Fibroblast of skin of scalp (primary cell): ENCODE measurements at regions not wholly inside any gene's neighbourhood (a gene's known extent, or its start where the extent isn't known, plus 50 kb on each side); places are given as distances from the start of the nearest gene placed in this dataset.

ENCODE experiments used
- DNase-seq: peaks from one replicate; pipeline ENCODE4 v3.0.0-alpha.2; 2013

DNA sequence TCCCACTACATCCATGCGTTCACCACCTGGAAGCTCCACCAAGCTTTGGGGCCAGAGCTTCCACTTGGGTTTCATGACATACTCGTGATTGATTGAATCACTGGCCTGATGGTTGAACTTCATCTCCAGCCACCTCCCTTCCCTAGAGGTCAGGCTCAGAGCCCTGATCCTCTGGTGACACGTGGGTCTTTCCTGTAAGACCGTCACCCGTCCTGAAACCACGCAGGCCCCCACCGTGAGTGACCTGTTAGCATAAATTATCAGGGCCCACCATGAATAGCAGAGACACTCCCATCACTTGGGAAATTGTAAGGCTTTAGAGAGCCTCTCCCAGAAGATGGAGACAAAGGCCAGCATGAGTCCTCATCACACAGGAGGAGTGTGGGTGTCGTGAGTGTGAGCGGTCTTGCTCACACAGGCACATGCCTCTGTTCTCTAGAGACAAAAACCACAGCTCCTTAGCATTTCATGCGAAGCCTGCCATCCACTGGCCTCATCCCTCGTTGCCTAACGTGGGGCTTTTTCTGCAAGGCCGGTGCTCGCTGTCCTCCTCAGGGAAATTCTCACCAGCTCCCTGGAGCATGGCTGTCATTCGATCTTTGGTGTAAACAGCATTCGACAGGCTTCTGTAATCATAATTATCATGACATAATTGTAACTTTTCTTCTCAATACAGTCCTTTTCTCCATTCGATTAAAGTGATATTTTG, 65.1 kb upstream of the DUSP22 start:
- DNase-seq = peak; percentile 46

DNA sequence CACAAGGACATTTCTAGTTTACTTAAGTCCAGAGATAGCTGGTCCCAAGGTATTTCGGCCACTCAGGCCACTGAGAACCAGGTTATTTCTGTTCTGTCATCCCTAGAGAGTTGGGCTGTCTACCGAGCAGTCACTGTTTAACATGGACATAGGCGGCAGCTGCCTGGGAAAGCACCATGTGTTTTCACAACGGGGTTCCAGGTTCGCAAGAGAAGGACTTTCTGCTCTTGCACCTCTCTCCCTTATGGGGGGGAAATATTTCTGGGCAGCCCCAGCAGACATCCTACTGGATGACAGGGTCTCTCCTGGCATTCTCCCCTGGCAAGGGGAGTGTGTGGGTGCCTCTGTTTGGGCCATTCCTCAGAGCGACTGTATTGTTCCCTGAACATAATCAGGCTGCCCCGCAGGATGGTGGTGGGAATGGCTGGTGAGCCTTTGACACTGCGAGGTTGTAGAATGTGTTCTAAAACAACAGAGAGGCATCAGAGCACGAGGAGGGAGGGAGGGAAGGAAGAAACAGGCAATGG, 64.4 kb upstream of the DUSP22 start:
- no peak for DNase-seq

DNA sequence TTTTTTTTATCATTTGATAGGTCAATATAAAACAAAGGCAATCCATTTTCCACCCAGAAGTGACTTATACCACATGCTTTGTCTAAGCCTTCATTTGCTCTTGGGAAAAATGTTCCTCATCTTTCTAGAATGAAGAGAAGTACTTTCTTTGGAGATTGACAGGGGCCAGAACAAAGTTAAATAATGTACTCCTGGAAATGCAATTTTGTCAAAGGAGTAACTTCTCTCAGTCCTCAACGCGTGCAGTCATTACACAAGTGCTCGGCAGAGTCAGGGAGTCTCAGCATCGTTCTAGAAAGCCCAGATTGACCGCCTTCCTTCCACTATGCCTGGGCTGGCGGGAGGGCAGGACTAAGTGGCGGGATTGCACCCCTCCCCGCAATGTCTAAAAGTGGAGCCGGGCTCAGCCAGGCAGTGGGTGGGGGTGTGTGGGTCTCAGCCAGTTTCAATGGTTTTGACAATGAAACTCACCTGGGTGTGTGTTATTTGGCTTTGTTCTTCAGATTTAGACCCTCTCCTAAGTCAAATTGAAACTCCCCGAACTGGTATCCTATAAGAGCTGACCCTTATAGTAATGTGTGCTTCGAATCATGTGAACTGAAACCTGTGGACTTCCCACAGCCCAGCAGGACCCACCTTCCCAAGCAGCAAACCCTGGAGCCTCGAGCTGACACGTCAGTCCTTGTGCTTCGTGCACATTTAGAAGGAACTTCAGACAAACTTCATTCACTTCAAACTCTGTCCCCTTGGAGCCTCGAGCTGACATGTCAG, 63.2 kb upstream of the DUSP22 start:
- DNase-seq = no peak

DNA sequence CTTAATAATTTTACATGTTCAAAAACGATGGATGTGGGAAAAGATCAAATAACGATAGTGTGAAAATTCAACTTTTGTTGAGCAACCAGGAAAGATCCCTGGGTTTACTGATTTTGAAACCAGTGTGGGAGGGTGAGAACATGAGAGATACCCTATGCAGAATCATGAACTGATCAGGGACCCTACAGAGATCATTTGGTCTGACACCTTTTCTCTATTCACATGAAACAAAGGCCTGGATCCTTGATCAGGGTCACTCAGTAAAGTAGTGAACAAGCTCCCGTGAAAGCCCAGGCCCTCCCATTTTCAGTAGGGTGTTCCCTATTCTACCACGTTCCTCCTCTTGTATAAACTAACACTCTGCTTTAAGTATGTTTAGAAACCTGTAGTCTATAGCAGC, 60.5 kb upstream of the DUSP22 start:
- no peak for DNase-seq

DNA sequence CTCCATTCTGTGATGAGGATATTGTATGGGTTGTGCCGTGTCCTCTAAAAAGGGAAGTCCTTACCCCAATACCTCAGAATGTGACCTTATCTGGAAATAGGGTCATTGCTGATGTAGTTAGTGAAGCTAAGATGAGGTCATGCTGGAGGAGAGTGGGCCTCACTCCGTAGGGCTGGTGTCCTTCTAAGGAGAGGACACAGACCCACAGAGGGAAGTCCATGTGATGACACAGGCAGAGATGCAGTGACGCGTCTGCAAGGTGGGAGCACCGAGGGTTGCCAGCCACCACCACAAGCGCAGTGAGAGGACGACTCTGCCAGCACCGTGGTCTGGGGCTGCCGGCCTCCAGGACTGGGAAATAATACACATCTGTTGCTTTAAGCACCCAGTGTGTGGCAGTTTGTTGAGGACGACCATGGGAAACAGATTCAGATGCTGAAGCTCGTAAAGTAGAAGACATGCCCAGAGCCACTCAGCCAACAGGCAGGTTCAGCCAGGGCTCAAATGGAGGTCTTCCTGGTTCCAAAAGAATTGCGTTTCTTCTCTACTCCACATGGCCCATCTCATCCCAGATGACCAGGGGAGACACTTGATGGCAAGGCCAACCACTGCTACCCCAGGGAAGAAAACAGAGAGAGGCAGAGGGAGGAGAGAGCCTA, 59.2 kb upstream of the DUSP22 start:
- no peak for DNase-seq

DNA sequence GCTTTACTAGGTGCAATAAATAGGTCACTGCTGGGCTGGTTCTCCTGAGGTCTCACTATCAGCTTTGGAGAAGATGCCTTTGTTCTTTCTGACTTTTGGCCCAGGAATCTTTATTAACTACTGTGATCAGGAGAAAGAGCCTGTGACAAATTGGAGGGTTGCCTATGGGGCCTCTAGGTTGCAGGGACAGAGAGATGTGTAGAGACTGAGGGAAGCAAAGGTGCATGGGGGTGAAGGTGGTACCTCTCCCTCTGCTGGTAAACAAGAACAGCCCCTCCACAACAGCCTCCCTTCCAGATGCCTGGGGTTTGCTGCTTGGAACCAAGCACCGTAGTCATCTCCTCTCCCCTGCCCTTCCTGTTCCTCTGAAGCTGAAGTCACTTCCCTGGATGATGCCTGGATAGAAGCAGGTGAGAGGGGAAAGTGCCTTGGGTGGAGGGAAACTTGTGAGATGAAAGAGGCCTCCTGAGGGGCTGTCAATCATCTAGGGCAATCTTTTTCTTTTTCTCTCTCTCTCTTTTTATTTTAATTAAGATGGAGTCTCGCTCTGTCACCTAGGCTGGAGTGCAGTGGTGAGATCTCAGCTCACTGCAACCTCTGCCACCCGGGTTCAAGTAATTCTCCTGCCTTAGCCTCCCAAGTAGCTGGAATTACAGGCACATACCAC, 57.4 kb upstream of the DUSP22 start:
- no peak for DNase-seq

DNA sequence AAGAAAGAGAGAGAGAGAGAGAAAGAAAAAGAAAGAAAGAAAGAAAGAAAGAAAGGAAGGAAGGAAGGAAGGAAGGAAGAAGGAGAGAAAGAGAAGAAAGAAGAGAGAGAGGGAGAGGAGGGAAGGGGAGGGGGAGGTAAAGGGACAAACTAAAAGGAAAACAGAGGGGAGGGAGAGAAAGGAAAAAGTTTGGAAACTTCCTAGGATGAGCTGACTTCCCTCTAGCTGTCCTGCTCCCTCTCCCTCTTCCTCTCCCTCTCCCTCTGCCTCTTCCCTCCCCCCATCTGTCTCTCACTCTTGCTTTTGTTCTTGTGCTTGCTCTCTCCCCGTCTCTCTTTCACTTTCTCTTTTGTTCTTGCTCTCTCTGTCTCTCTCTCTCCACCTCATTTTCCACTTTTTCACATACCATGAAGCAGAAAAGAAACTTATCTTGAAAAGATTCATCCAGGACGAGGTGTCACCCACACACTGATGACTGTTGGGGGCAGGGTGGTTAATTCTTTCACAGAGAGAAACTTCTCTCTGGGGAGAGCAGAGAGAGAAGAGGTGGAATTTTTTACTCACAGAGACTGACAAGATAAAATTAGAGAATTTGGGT, 56.4 kb upstream of the DUSP22 start:
- DNase-seq = peak; percentile 56

DNA sequence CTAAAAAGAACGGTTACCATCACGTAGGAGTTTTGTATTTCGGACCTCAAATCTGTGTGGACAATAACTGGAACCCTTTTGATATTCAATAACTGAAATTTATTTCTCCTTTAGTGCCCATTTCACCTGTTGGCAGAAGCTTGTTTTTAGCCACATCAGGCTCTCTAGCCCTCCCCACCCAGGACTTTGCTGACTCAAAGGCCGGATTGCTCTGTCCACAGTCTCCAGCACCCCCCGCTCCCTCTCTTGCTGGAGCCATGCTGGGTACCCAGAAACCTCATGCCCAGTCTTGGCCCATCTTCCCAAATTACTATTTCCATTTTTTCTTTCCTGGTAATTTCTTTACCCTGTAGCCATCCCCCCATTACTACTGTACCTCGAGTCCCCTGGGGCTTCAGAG, 55.8 kb upstream of the DUSP22 start:
- no peak for DNase-seq

DNA sequence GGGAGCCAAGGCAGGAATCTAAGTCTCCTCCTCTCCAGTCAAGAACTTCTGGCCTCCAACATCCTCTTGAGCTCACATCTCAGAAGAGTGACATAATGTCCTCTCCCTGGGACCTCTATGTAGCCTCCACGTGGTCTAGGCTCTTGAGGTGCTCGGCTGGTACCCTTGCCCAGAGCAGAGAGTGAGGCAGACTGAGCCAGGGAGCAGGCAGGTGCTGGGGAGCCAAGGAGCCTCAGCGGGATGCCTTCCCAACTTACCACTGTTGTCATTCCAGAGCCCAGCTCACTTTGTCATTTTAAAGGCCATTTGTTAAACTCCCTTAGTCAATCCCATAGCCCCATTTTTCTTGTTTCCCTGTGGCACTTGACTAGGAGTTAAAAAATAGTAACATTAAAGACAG, 52.1 kb upstream of the DUSP22 start:
- no peak for DNase-seq

DNA sequence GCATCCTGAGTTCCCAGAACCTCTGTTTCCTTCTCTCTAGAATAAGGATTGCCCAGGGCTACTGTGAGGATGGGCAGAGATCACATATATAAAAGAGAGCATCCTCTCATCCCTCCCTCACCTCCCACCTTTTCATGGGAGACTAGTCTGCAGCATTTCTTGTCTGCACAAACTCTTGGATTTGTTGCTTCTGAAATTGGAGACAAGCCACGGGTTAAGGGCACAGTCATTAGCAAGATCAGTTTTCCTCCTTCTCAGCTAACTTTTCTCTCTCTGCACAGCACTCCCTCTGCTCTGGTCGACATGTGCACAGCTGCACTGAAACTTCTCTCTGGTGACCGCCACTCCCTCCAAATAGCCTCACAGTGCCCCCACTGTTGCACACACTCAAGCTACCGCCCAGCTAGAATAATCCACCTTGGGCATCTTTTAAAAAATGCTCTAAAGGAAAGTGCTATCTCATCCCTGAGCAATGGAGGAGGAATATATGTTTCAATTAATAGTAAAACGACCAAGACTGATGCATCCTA, 50.9 kb upstream of the DUSP22 start:
- DNase-seq = no peak
